GM18870 (cell line): ENCODE measurements at regions not wholly inside any gene's neighbourhood (a gene's known extent, or its start where the extent isn't known, plus 50 kb on each side); places are given as distances from the start of the nearest gene placed in this dataset.
A peak's percentile ranks its signal among the peaks of the same experiment; 100 is the strongest.
"Not testable (repeated sequence)": the region's sequence is repeated elsewhere in the genome, so short reads cannot be mapped to it uniquely, and the experiment has no call there.

Source experiments
- ATAC-seq: cut with Tn5 transposase; IDR thresholded peaks from one replicate; pipeline ENCODE4 v1.9.1; 2021; ENCODE audit warnings: moderate library complexity; ENCODE audit not compliant: unreplicated experiment

- ATAC-seq: no peak
These were observed 194.0 kb upstream of the TTC29 start for GRCh38 chr4:147139455-147140198.

- ATAC-seq: no peak
These were observed 206.1 kb upstream of the TTC29 start for GRCh38 chr4:147151763-147152162.

- no peak for ATAC-seq
These were observed 212.4 kb upstream of the TTC29 start for GRCh38 chr4:147157860-147158701.

GRCh38 chr4:147160908-147161513 is 215.3 kb upstream of the TTC29 start:
- peak; percentile 91 for ATAC-seq

- ATAC-seq: no peak
These were observed 217.6 kb upstream of the TTC29 start for GRCh38 chr4:147163311-147163710.

GRCh38 chr4:147168200-147168599 is 222.5 kb upstream of the TTC29 start:
- not testable (repeated sequence) for ATAC-seq

- no peak for ATAC-seq
These were observed 227.7 kb upstream of the TTC29 start for GRCh38 chr4:147173322-147173721.

GRCh38 chr4:147173797-147174432 is 228.3 kb upstream of the TTC29 start:
- ATAC-seq: no peak

GRCh38 chr4:147174591-147174990 is 228.9 kb upstream of the TTC29 start:
- no peak for ATAC-seq

GRCh38 chr4:147175460-147176025 is 229.9 kb upstream of the TTC29 start:
- ATAC-seq: no peak

GRCh38 chr4:147182041-147182440 is 236.4 kb upstream of the TTC29 start:
- ATAC-seq: no peak

GRCh38 chr4:147192679-147193078 is 247.0 kb upstream of the TTC29 start:
- ATAC-seq: no peak

GRCh38 chr4:147194114-147194513 is 248.4 kb upstream of the TTC29 start:
- ATAC-seq: no peak

- ATAC-seq: no peak
These were observed 248.9 kb upstream of the TTC29 start for GRCh38 chr4:147194604-147195003.

GRCh38 chr4:147195386-147195785 is 249.7 kb upstream of the TTC29 start:
- no peak for ATAC-seq

- no peak for ATAC-seq
These were observed 252.9 kb upstream of the TTC29 start for GRCh38 chr4:147198411-147199051.

- no peak for ATAC-seq
These were observed 255.4 kb upstream of the TTC29 start for GRCh38 chr4:147201016-147201415.

GRCh38 chr4:147206807-147207206 is 261.1 kb upstream of the TTC29 start:
- ATAC-seq: no peak

GRCh38 chr4:147207911-147208310 is 262.2 kb upstream of the TTC29 start:
- ATAC-seq: no peak

- no peak for ATAC-seq
These were observed 263.2 kb upstream of the EDNRA start for GRCh38 chr4:147217655-147218054.
